HCT116 (cell line): ENCODE measurements at regions not wholly inside any gene's neighbourhood (a gene's known extent, or its start where the extent isn't known, plus 50 kb on each side); places are given as distances from the start of the nearest gene placed in this dataset.

Experiments
- ATAC-seq: fragments of 200-7000 bp; cut with Tn5 transposase; 2 replicates; pipeline ENCODE4 v1.9.1; 2020; ENCODE audit warnings: mild to moderate bottlenecking, moderate library complexity
- BruUV-seq: library from RNA; stranded (reverse); fragments of 400-500 nt; replicated peaks from 2 replicates; lab custom pipeline; 2021; lab: Mats Ljungman, UMichigan
- CTCF ChIA-PET: fragments of 300-600 bp; sonication (Branson Sonifier 250); formaldehyde crosslinking; loops from one replicate; lab custom pipeline; 2021; ENCODE audit warnings: antibody characterized with exemption; lab: Charles Lee
- POLR2A ChIA-PET: fragments of 300-600, 350-600 bp; sonication (Branson Sonifier 250); formaldehyde crosslinking; loops from one replicate; lab custom pipeline; 2021; ENCODE audit warnings: antibody characterized with exemption; lab: Charles Lee
- RAD21 ChIA-PET, 2 experiments: fragments of 300-600 bp; sonication (Branson Sonifier 250); formaldehyde crosslinking; loops; one replicate each; lab custom pipeline; 2023; ENCODE audit warnings: low total read pairs in 2 of 2; ENCODE audit not compliant: uncharacterized antibody in 2 of 2, unreplicated experiment in 2 of 2, low non-redundant PET in 1 of 2; lab: Charles Lee
- DNase-seq: peaks from one replicate; pipeline ENCODE4 v3.0.0-alpha.2; 2010; ENCODE audit warnings: low read depth, low spot score
- H2AFZ ChIP-seq: fragments of 200-600 bp; shearing (Covaris generic), sonication (generic); 2 replicates; pipeline ENCODE4 v1.6.1; 2017; ENCODE audit warnings: low read depth, mixed run types, mixed read lengths, antibody characterized with exemption, low read length; ENCODE audit not compliant: poor library complexity, severe bottlenecking
- H3K27ac ChIP-seq: 2 replicates; pipeline ENCODE4 v1.5.1; 2012; ENCODE audit warnings: low read depth, low read length
- H3K27me3 ChIP-seq: fragments of 200-600 bp; sonication (generic); 2 replicates; pipeline ENCODE4 v1.6.1; 2016; ENCODE audit warnings: mixed run types, low read length, mixed read lengths; ENCODE audit not compliant: insufficient read depth
- H3K36me3 ChIP-seq, 2 experiments: fragments of 200-500 bp in 1 of 2; fragments of 200-600 bp in 1 of 2; sonication (Bioruptor generic) in 1 of 2; sonication (generic) in 1 of 2; 2 replicates each; pipeline versions ENCODE4 v1.5.1 to v1.6.1; 2014 to 2016; ENCODE audit warnings: low read length in 2 of 2, inconsistent platforms in 1 of 2, mixed read lengths in 1 of 2, mixed run types in 1 of 2; ENCODE audit not compliant: insufficient read depth in 2 of 2, control insufficient read depth in 1 of 2
- H3K4me1 ChIP-seq, 2 experiments: fragments of 200-600 bp in 1 of 2; sonication (generic) in 1 of 2; 2 replicates each; pipeline versions ENCODE4 v1.5.1 to v1.6.1; 2012 to 2017; ENCODE audit warnings: low read length in 2 of 2, inconsistent platforms in 1 of 2, mild to moderate bottlenecking in 1 of 2, mixed read lengths in 1 of 2, mixed run types in 1 of 2, moderate library complexity in 1 of 2; ENCODE audit not compliant: insufficient read depth in 2 of 2, control insufficient read depth in 1 of 2
- H3K4me2 ChIP-seq: fragments of 200-600 bp; sonication (generic); 2 replicates; pipeline ENCODE4 v1.6.1; 2017; ENCODE audit warnings: mixed run types, low read length, mixed read lengths
- H3K4me3 ChIP-seq, 2 experiments: fragments of 200-600 bp in 1 of 2; sonication (generic) in 1 of 2; replicated peaks in 1 of 2; 2 replicates each; pipeline ENCODE4 v1.5.1; 2011 to 2016; ENCODE audit warnings: low read length in 2 of 2, control low read depth in 1 of 2, low read depth in 1 of 2, mild to moderate bottlenecking in 1 of 2, mixed read lengths in 1 of 2, mixed run types in 1 of 2
- H3K79me2 ChIP-seq: fragments of 200-600 bp; sonication (generic); 2 replicates; pipeline ENCODE4 v1.6.1; 2017; ENCODE audit warnings: mild to moderate bottlenecking, mixed run types, low read length, moderate library complexity, mixed read lengths; ENCODE audit not compliant: insufficient read depth
- H3K9ac ChIP-seq: fragments of 200-600 bp; sonication (generic); 2 replicates; pipeline ENCODE4 v1.6.1; 2016; ENCODE audit warnings: low read length, mixed read lengths
- H3K9me2 ChIP-seq: fragments of 200-600 bp; sonication (generic), shearing (Covaris generic); 2 replicates; pipeline ENCODE4 v1.6.1; 2017; ENCODE audit warnings: mixed run types, mild to moderate bottlenecking, moderate library complexity; ENCODE audit not compliant: insufficient read depth
- H3K9me3 ChIP-seq, 2 experiments: fragments of 200-500 bp in 1 of 2; fragments of 200-600 bp in 1 of 2; sonication (Bioruptor generic) in 1 of 2; sonication (generic) in 1 of 2; 2 replicates each; pipeline ENCODE4 v1.6.1; 2014 to 2017; ENCODE audit warnings: low read length in 2 of 2, mixed read lengths in 2 of 2, inconsistent platforms in 1 of 2, low read depth in 1 of 2, mild to moderate bottlenecking in 1 of 2, mixed run types in 1 of 2, moderate library complexity in 1 of 2; ENCODE audit not compliant: control insufficient read depth in 1 of 2, insufficient read depth in 1 of 2
- H4K20me1 ChIP-seq: fragments of 200-600 bp; sonication (generic), shearing (Covaris generic); 2 replicates; pipeline ENCODE4 v1.6.1; 2017; ENCODE audit warnings: mixed run types, mild to moderate bottlenecking, moderate library complexity; ENCODE audit not compliant: insufficient read depth
- EGR1 ChIP-seq: IDR thresholded peaks from 2 replicates; pipeline ENCODE4 v1.6.1; 2012; ENCODE audit warnings: low read depth
- ELF1 ChIP-seq: IDR thresholded peaks from 2 replicates; pipeline ENCODE4 v1.6.1; 2012; ENCODE audit warnings: low read depth, borderline replicate concordance
- EZH2phosphoT487 ChIP-seq: fragments of 200-600 bp; IDR thresholded peaks from 2 replicates; pipeline ENCODE4 v1.6.1; 2018; ENCODE audit warnings: antibody characterized with exemption, borderline replicate concordance
- POLR2A ChIP-seq: IDR thresholded peaks from 2 replicates; pipeline ENCODE4 v1.7.0; 2011; ENCODE audit warnings: borderline replicate concordance; ENCODE audit not compliant: insufficient read depth, insufficient read length; ENCODE audit errors: extremely low read depth
- POLR2AphosphoS5 ChIP-seq: IDR thresholded peaks from 2 replicates; pipeline ENCODE4 v1.6.1; 2011; ENCODE audit warnings: mild to moderate bottlenecking, low read depth, low read length, moderate library complexity
- RAD21 ChIP-seq: IDR thresholded peaks from 2 replicates; pipeline ENCODE4 v1.6.1; 2012; ENCODE audit warnings: low read depth, mild to moderate bottlenecking
- SIN3A ChIP-seq: IDR thresholded peaks from 2 replicates; pipeline ENCODE4 v1.6.1; 2012; ENCODE audit warnings: low read depth
- SP1 ChIP-seq: IDR thresholded peaks from 2 replicates; pipeline ENCODE4 v1.6.1; 2012; ENCODE audit warnings: low read depth
- SRF ChIP-seq: IDR thresholded peaks from 2 replicates; pipeline ENCODE4 v1.6.1; 2012; ENCODE audit warnings: low read depth
- TCF7L2 ChIP-seq: IDR thresholded peaks from 2 replicates; pipeline ENCODE4 v1.7.0; 2011; ENCODE audit warnings: borderline replicate concordance, inconsistent platforms; ENCODE audit not compliant: insufficient read depth, insufficient read length; ENCODE audit errors: extremely low read depth
- YY1 ChIP-seq: IDR thresholded peaks from 2 replicates; pipeline ENCODE4 v1.6.1; 2011; ENCODE audit warnings: low read length, low read depth, moderate library complexity, mild to moderate bottlenecking; ENCODE audit not compliant: insufficient replicate concordance; ENCODE audit errors: extremely low read depth
- ZFX ChIP-seq: fragments of 450-650 bp; IDR thresholded peaks from 2 replicates; pipeline ENCODE4 v1.6.1; 2017
- ZNF274 ChIP-seq: fragments of 200-500 bp; sonication (Bioruptor generic); IDR thresholded peaks from 2 replicates; pipeline ENCODE4 v1.6.1; 2014; ENCODE audit warnings: mild to moderate bottlenecking, low read depth, low read length, inconsistent platforms
- intact Hi-C: fragments of 100-400 bp; cut with micrococcal nuclease; formaldehyde crosslinking; loops from 2 replicates; pipeline ENCODE4 v1.10.0; 2022
- TF ChIP-seq, protein P1 (sequence below): IDR thresholded peaks from 2 replicates; pipeline ENCODE4 v1.6.1; 2012; ENCODE audit warnings: low read depth
- TF ChIP-seq, protein P2 (sequence below): IDR thresholded peaks from 2 replicates; pipeline ENCODE4 v1.6.1; 2012
- TF ChIP-seq, protein P3 (sequence below): IDR thresholded peaks from 2 replicates; pipeline ENCODE4 v1.6.1; 2012
- TF ChIP-seq, protein P4 (sequence below): IDR thresholded peaks from 2 replicates; pipeline ENCODE4 v1.6.1; 2011; ENCODE audit warnings: mild to moderate bottlenecking, low read length, moderate library complexity; ENCODE audit not compliant: insufficient replicate concordance; ENCODE audit errors: extremely low read depth

DNA sequence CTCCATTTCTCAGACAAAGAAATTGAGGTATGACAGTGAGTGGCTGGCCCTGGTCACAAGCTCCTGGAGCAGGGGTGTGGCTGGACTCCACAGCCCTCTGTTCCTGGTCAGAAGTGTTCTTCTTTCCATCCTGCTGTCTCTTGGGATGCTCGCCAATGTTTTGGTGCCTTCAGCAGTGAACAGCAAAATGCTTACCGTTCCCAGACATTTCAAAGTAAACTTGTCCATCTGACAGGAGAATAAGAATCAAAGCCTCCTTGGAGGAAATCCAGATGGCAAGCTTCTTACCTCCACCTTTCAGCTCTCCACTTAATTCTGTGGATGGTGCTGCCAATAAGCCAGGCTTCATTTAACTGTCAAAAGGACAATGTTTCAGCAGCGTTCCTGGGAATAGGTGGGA lies 954.1 kb downstream of the UQCRFS1 start:
- Histone ChIP-seq H3K4me3 (no peak overlapping the region), H3K27ac (no peak overlapping the region), H3K9me2 (no peaks in the 10 kb centered on the region), H3K4me2 (no peak overlapping the region), H3K9me3 (peaks cover 10 to 25% of the 10 kb centered on the region in 2 experiments; a peak in 2 of 4 replicates), H4K20me1 (no peaks in the 10 kb centered on the region), H3K4me1 (no peaks in the 10 kb centered on the region), H2AFZ (no peak overlapping the region), H3K36me3 (no peaks in the 10 kb centered on the region), H3K27me3 (no peaks in the 10 kb centered on the region), H3K79me2 (no peaks in the 10 kb centered on the region), H3K9ac (no peak overlapping the region)
- ATAC-seq (no peak), DNase-seq (no peak)
- intact Hi-C loops = no loop called here
- ChIA-PET POLR2A (no interaction called here), CTCF (no interaction called here), RAD21 (no interaction called here)
- TF ChIP-seq POLR2A (no peak), SIN3A (no peak), EGR1 (no peak), YY1 (no peak), ELF1 (no peak), POLR2AphosphoS5 (no peak), EZH2phosphoT487 (no peak), TCF7L2 (no peak), ZNF274 (no peak), SP1 (no peak), RAD21 (no peak), SRF (no peak), ZFX (no peak)
- TF ChIP-seq, protein P1, sequence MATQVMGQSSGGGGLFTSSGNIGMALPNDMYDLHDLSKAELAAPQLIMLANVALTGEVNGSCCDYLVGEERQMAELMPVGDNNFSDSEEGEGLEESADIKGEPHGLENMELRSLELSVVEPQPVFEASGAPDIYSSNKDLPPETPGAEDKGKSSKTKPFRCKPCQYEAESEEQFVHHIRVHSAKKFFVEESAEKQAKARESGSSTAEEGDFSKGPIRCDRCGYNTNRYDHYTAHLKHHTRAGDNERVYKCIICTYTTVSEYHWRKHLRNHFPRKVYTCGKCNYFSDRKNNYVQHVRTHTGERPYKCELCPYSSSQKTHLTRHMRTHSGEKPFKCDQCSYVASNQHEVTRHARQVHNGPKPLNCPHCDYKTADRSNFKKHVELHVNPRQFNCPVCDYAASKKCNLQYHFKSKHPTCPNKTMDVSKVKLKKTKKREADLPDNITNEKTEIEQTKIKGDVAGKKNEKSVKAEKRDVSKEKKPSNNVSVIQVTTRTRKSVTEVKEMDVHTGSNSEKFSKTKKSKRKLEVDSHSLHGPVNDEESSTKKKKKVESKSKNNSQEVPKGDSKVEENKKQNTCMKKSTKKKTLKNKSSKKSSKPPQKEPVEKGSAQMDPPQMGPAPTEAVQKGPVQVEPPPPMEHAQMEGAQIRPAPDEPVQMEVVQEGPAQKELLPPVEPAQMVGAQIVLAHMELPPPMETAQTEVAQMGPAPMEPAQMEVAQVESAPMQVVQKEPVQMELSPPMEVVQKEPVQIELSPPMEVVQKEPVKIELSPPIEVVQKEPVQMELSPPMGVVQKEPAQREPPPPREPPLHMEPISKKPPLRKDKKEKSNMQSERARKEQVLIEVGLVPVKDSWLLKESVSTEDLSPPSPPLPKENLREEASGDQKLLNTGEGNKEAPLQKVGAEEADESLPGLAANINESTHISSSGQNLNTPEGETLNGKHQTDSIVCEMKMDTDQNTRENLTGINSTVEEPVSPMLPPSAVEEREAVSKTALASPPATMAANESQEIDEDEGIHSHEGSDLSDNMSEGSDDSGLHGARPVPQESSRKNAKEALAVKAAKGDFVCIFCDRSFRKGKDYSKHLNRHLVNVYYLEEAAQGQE = no peak
- TF ChIP-seq, protein P2, sequence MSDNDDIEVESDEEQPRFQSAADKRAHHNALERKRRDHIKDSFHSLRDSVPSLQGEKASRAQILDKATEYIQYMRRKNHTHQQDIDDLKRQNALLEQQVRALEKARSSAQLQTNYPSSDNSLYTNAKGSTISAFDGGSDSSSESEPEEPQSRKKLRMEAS = no peak
- TF ChIP-seq, protein P3, sequence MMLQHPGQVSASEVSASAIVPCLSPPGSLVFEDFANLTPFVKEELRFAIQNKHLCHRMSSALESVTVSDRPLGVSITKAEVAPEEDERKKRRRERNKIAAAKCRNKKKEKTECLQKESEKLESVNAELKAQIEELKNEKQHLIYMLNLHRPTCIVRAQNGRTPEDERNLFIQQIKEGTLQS = no peak
- TF ChIP-seq, protein P4, sequence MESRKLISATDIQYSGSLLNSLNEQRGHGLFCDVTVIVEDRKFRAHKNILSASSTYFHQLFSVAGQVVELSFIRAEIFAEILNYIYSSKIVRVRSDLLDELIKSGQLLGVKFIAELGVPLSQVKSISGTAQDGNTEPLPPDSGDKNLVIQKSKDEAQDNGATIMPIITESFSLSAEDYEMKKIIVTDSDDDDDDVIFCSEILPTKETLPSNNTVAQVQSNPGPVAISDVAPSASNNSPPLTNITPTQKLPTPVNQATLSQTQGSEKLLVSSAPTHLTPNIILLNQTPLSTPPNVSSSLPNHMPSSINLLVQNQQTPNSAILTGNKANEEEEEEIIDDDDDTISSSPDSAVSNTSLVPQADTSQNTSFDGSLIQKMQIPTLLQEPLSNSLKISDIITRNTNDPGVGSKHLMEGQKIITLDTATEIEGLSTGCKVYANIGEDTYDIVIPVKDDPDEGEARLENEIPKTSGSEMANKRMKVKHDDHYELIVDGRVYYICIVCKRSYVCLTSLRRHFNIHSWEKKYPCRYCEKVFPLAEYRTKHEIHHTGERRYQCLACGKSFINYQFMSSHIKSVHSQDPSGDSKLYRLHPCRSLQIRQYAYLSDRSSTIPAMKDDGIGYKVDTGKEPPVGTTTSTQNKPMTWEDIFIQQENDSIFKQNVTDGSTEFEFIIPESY = no peak
- no TSS peak for BruUV-seq
